GM23338 (cell line): ENCODE measurements at regions not wholly inside any gene's neighbourhood (a gene's known extent, or its start where the extent isn't known, plus 50 kb on each side); places are given as distances from the start of the nearest gene placed in this dataset.

Source experiments
- ATAC-seq: fragments of 200-7000 bp; cut with Tn5 transposase; 3 replicates; pipeline ENCODE4 v1.9.1; 2020
- DNase-seq: peaks from one replicate; pipeline ENCODE4 v3.0.0-alpha.2; 2015; ENCODE audit warnings: low spot score
- H2AFZ ChIP-seq: fragments of 200-600 bp; sonication (generic); 2 replicates; pipeline ENCODE4 v1.8.0; 2016; ENCODE audit warnings: antibody characterized with exemption, mild to moderate bottlenecking, moderate library complexity
- H3F3A ChIP-seq: fragments of 200-600 bp; sonication (generic); replicated peaks from 2 replicates; pipeline ENCODE4 v1.8.0; 2017; ENCODE audit warnings: antibody characterized with exemption, mixed run types, low read depth
- H3K27ac ChIP-seq: fragments of 200-600 bp; sonication (generic); 2 replicates; pipeline ENCODE4 v1.6.1; 2016; ENCODE audit warnings: low read depth
- H3K27me3 ChIP-seq: fragments of 200-600 bp; sonication (generic); 2 replicates; pipeline ENCODE4 v1.8.0; 2016; ENCODE audit warnings: mild to moderate bottlenecking, mixed run types, moderate library complexity; ENCODE audit not compliant: insufficient read depth
- H3K36me3 ChIP-seq: fragments of 200-600 bp; sonication (generic); 2 replicates; pipeline ENCODE4 v1.8.0; 2016; ENCODE audit warnings: mild to moderate bottlenecking; ENCODE audit not compliant: insufficient read depth
- H3K4me1 ChIP-seq: fragments of 200-600 bp; sonication (generic); 2 replicates; pipeline ENCODE4 v1.8.0; 2016; ENCODE audit warnings: mild to moderate bottlenecking, moderate library complexity; ENCODE audit not compliant: insufficient read depth
- H3K4me2 ChIP-seq: fragments of 200-600 bp; sonication (generic); 2 replicates; pipeline ENCODE4 v1.7.1; 2017; ENCODE audit warnings: mixed run types
- H3K4me3 ChIP-seq: fragments of 200-600 bp; sonication (generic); 2 replicates; pipeline ENCODE4 v1.6.1; 2016; ENCODE audit warnings: mixed run types
- H3K79me2 ChIP-seq: fragments of 200-600 bp; sonication (generic); replicated peaks from 2 replicates; pipeline ENCODE4 v1.8.0; 2017; ENCODE audit warnings: mild to moderate bottlenecking; ENCODE audit not compliant: insufficient read depth
- H3K9me2 ChIP-seq: fragments of 200-600 bp; sonication (generic); 2 replicates; pipeline ENCODE4 v1.8.0; 2017; ENCODE audit not compliant: insufficient read depth
- H4K20me1 ChIP-seq: fragments of 200-600 bp; sonication (generic); replicated peaks from 2 replicates; pipeline ENCODE4 v1.8.0; 2017; ENCODE audit warnings: mild to moderate bottlenecking; ENCODE audit not compliant: insufficient read depth
- H3K27ac Mint-ChIP-seq: 2 replicates; pipeline ENCODE4 v1.8.0; 2020; ENCODE audit warnings: inconsistent platforms, mild to moderate bottlenecking, moderate library complexity, mixed read lengths
- H3K27me3 Mint-ChIP-seq: 3 replicates; pipeline ENCODE4 v1.8.0; 2022; ENCODE audit warnings: low read depth, mild to moderate bottlenecking, moderate library complexity, mixed read lengths, inconsistent platforms; ENCODE audit not compliant: insufficient read depth, poor library complexity
- H3K36me3 Mint-ChIP-seq: 3 replicates; pipeline ENCODE4 v1.8.0; 2021; ENCODE audit warnings: low read depth, mild to moderate bottlenecking, inconsistent platforms, moderate library complexity, mixed read lengths
- H3K4me1 Mint-ChIP-seq: 3 replicates; pipeline ENCODE4 v1.8.0; 2020; ENCODE audit warnings: mild to moderate bottlenecking, inconsistent platforms, mixed read lengths
- H3K4me3 Mint-ChIP-seq: 3 replicates; pipeline ENCODE4 v1.8.0; 2021; ENCODE audit warnings: moderate library complexity, mild to moderate bottlenecking, inconsistent platforms, mixed read lengths
- H3K9me3 Mint-ChIP-seq: 3 replicates; pipeline ENCODE4 v1.8.0; 2020; ENCODE audit warnings: moderate library complexity, mild to moderate bottlenecking, inconsistent platforms, mixed read lengths
- CREB1 ChIP-seq: fragments of 250-450 bp; sonication (Bioruptor Pico); IDR thresholded peaks from 2 replicates; pipeline ENCODE4 v1.5.0; 2020; ENCODE audit warnings: low read depth, mild to moderate bottlenecking, moderate library complexity
- ETS1 ChIP-seq: IDR thresholded peaks from 2 replicates; pipeline ENCODE4 v1.6.1; 2016; ENCODE audit warnings: antibody characterized with exemption
- EZH2 ChIP-seq: fragments of 200-600 bp; sonication (generic); IDR thresholded peaks from one replicate; pipeline ENCODE4 v1.8.0; 2017; ENCODE audit warnings: antibody characterized with exemption, mild to moderate bottlenecking, low read depth; ENCODE audit not compliant: unreplicated experiment
- EZH2phosphoT487 ChIP-seq: fragments of 200-600 bp; sonication (generic); IDR thresholded peaks from one replicate; pipeline ENCODE4 v1.8.1; 2018; ENCODE audit warnings: antibody characterized with exemption; ENCODE audit not compliant: unreplicated experiment
- JUNB ChIP-seq: IDR thresholded peaks from one replicate; pipeline ENCODE4 v1.6.1; 2016; ENCODE audit warnings: antibody characterized with exemption; ENCODE audit not compliant: unreplicated experiment
- NANOG ChIP-seq: IDR thresholded peaks from 2 replicates; pipeline ENCODE4 v1.6.1; 2016; ENCODE audit warnings: antibody characterized with exemption, borderline replicate concordance
- POLR2AphosphoS5 ChIP-seq: IDR thresholded peaks from 2 replicates; pipeline ENCODE4 v1.6.1; 2016; ENCODE audit warnings: antibody characterized with exemption, low read depth
- STAT1 ChIP-seq: IDR thresholded peaks from one replicate; pipeline ENCODE4 v1.6.1; 2016; ENCODE audit warnings: antibody characterized with exemption; ENCODE audit not compliant: unreplicated experiment
- ZNF114 ChIP-seq: fragments of 250-450 bp; sonication (Bioruptor Pico); IDR thresholded peaks from 2 replicates; pipeline ENCODE4 v1.5.0; 2020; ENCODE audit warnings: mild to moderate bottlenecking, moderate library complexity
- ZNF331 ChIP-seq: fragments of 250-450 bp; sonication (Bioruptor Pico); IDR thresholded peaks from 2 replicates; pipeline ENCODE4 v1.5.0; 2020; ENCODE audit warnings: low read depth, mild to moderate bottlenecking, moderate library complexity
- ZNF462 ChIP-seq: fragments of 250-450 bp; sonication (Bioruptor Pico); IDR thresholded peaks from 2 replicates; pipeline ENCODE4 v1.5.0; 2020; ENCODE audit warnings: mild to moderate bottlenecking, moderate library complexity
- TF ChIP-seq, protein P1 (sequence below): IDR thresholded peaks from one replicate; pipeline ENCODE4 v1.6.1; 2018; ENCODE audit warnings: antibody characterized with exemption; ENCODE audit not compliant: unreplicated experiment
- TF ChIP-seq, protein P2 (sequence below), 2 experiments: fragments of 200-600 bp in 1 of 2; sonication (generic) in 1 of 2; conservative IDR thresholded peaks; 2 replicates each; pipeline versions ENCODE4 v1.5.1 to v1.6.1; 2016 to 2017; ENCODE audit warnings: antibody characterized with exemption in 2 of 2, low read depth in 2 of 2, mild to moderate bottlenecking in 2 of 2, moderate library complexity in 1 of 2

GRCh38 chrX:51155157-51155556 lies 177.5 kb upstream of the NUDT10 start:
- no peaks in the 10 kb centered on the region for H3K4me1 Mint-ChIP-seq

More at GRCh38 chrX:51155157-51155556, 177.5 kb upstream of the NUDT10 start:
- Histone ChIP-seq H3K27ac (no peak overlapping the region), H3K4me2 (no peak overlapping the region), H3K4me1 (no peaks in the 10 kb centered on the region), H3K79me2 (no peaks in the 10 kb centered on the region), H3K9me2 (no peaks in the 10 kb centered on the region), H3K27me3 (no peaks in the 10 kb centered on the region), H4K20me1 (no peaks in the 10 kb centered on the region), H2AFZ (no peak overlapping the region), H3F3A (no peaks in the 10 kb centered on the region), H3K36me3 (no peaks in the 10 kb centered on the region), H3K4me3 (no peak overlapping the region)
- TF ChIP-seq EZH2phosphoT487 (no peak), ETS1 (no peak), CREB1 (no peak), STAT1 (no peak), ZNF462 (no peak), ZNF114 (CRISPR knock-in tag) (no peak), NANOG (no peak), JUNB (no peak), ZNF331 (CRISPR knock-in tag) (no peak), EZH2 (no peak), POLR2AphosphoS5 (no peak)
- TF ChIP-seq, protein P1, sequence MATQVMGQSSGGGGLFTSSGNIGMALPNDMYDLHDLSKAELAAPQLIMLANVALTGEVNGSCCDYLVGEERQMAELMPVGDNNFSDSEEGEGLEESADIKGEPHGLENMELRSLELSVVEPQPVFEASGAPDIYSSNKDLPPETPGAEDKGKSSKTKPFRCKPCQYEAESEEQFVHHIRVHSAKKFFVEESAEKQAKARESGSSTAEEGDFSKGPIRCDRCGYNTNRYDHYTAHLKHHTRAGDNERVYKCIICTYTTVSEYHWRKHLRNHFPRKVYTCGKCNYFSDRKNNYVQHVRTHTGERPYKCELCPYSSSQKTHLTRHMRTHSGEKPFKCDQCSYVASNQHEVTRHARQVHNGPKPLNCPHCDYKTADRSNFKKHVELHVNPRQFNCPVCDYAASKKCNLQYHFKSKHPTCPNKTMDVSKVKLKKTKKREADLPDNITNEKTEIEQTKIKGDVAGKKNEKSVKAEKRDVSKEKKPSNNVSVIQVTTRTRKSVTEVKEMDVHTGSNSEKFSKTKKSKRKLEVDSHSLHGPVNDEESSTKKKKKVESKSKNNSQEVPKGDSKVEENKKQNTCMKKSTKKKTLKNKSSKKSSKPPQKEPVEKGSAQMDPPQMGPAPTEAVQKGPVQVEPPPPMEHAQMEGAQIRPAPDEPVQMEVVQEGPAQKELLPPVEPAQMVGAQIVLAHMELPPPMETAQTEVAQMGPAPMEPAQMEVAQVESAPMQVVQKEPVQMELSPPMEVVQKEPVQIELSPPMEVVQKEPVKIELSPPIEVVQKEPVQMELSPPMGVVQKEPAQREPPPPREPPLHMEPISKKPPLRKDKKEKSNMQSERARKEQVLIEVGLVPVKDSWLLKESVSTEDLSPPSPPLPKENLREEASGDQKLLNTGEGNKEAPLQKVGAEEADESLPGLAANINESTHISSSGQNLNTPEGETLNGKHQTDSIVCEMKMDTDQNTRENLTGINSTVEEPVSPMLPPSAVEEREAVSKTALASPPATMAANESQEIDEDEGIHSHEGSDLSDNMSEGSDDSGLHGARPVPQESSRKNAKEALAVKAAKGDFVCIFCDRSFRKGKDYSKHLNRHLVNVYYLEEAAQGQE: no peak
- TF ChIP-seq, protein P2, sequence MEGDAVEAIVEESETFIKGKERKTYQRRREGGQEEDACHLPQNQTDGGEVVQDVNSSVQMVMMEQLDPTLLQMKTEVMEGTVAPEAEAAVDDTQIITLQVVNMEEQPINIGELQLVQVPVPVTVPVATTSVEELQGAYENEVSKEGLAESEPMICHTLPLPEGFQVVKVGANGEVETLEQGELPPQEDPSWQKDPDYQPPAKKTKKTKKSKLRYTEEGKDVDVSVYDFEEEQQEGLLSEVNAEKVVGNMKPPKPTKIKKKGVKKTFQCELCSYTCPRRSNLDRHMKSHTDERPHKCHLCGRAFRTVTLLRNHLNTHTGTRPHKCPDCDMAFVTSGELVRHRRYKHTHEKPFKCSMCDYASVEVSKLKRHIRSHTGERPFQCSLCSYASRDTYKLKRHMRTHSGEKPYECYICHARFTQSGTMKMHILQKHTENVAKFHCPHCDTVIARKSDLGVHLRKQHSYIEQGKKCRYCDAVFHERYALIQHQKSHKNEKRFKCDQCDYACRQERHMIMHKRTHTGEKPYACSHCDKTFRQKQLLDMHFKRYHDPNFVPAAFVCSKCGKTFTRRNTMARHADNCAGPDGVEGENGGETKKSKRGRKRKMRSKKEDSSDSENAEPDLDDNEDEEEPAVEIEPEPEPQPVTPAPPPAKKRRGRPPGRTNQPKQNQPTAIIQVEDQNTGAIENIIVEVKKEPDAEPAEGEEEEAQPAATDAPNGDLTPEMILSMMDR (conservative IDR thresholded peaks at IDR 0.05; ENCODE audit: low read depth in 2 of 2): no peak
- Mint-ChIP-seq H3K27me3 (peaks cover 2% of the 10 kb centered on the region), H3K36me3 (no peaks in the 10 kb centered on the region), H3K9me3 (no peaks in the 10 kb centered on the region), H3K27ac (no peak overlapping the region), H3K4me3 (no peak overlapping the region)
- no peak for ATAC-seq
- no peak for DNase-seq
